Bronchial epithelial cell (primary cell): ENCODE measurements at regions not wholly inside any gene's neighbourhood (a gene's known extent, or its start where the extent isn't known, plus 50 kb on each side); places are given as distances from the start of the nearest gene placed in this dataset.
A peak's percentile ranks its signal among the peaks of the same experiment; 100 is the strongest.

Experiments used
- DNase-seq: peaks from one replicate; pipeline ENCODE4 v3.0.0-alpha.2; 2010; ENCODE audit warnings: low read depth
- FAIRE-seq: peaks from 2 replicates; lab custom pipeline; 2011; peaks lifted over from hg19 to GRCh38; lab: Jason Lieb, UNC
- H3K27me3 ChIP-seq: 2 replicates; pipeline ENCODE4 v1.5.1; 2011; ENCODE audit warnings: low read length; ENCODE audit not compliant: control insufficient read depth, insufficient read depth
- H3K36me3 ChIP-seq: 2 replicates; pipeline ENCODE4 v1.5.1; 2011; ENCODE audit warnings: low read length; ENCODE audit not compliant: control insufficient read depth, insufficient read depth
- H3K4me3 ChIP-seq: 2 replicates; pipeline ENCODE4 v1.5.1; 2011; ENCODE audit warnings: mild to moderate bottlenecking, low read depth, low read length, control low read depth
- TF ChIP-seq, protein P1 (sequence below): IDR thresholded peaks from 2 replicates; pipeline ENCODE4 v1.5.1; 2011; ENCODE audit warnings: mild to moderate bottlenecking, moderate library complexity, low read length, control low read depth, inconsistent platforms; ENCODE audit not compliant: insufficient read depth, severe bottlenecking

DNA sequence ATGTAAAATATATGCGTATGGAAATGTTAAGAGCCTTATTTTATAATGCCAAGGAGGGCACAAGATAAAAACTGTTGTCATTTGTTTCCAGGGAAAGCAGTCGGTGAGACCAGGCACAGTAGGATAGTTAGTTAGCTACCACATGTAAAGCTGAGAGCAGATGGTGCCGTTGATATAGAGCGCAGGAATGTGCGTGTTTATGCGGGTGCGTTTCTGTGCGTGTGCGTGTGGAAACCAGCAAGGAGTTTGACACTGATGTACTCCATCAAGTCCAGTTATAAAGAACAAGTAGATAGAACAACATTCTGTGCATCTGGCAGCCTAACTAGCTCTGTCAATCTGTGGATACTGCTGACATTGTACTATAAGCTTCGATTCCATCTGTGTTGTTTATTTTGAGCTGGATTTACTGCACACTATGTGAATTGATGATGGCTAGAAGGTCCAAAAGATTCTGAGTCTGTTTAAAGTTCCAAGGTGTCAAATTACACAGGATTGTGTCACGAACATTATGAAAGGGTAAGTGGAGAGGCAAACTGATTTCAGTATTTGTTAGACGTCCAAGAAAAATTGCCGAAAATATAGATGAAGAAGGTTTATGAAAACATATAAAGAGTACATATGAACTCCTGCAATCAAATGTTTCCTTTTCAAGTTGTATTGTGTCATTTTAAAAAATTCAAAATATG is 494.9 kb upstream of the MEF2C start:
- H3K27me3 ChIP-seq: no peaks in the 10 kb centered on the region
- no peak for FAIRE-seq
- TF ChIP-seq, protein P1, sequence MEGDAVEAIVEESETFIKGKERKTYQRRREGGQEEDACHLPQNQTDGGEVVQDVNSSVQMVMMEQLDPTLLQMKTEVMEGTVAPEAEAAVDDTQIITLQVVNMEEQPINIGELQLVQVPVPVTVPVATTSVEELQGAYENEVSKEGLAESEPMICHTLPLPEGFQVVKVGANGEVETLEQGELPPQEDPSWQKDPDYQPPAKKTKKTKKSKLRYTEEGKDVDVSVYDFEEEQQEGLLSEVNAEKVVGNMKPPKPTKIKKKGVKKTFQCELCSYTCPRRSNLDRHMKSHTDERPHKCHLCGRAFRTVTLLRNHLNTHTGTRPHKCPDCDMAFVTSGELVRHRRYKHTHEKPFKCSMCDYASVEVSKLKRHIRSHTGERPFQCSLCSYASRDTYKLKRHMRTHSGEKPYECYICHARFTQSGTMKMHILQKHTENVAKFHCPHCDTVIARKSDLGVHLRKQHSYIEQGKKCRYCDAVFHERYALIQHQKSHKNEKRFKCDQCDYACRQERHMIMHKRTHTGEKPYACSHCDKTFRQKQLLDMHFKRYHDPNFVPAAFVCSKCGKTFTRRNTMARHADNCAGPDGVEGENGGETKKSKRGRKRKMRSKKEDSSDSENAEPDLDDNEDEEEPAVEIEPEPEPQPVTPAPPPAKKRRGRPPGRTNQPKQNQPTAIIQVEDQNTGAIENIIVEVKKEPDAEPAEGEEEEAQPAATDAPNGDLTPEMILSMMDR: no peak
- no peaks in the 10 kb centered on the region for H3K36me3 ChIP-seq
- no peak overlapping the region for H3K4me3 ChIP-seq
- peak; percentile 19 for DNase-seq

GRCh38 chr5:89374818-89375521 is 492.0 kb upstream of the MEF2C start:
- no peak for FAIRE-seq
- no peak for DNase-seq
- Histone ChIP-seq H3K4me3 (no peak overlapping the region), H3K36me3 (no peaks in the 10 kb centered on the region), H3K27me3 (no peaks in the 10 kb centered on the region)
- TF ChIP-seq, protein P1: no peak

DNA sequence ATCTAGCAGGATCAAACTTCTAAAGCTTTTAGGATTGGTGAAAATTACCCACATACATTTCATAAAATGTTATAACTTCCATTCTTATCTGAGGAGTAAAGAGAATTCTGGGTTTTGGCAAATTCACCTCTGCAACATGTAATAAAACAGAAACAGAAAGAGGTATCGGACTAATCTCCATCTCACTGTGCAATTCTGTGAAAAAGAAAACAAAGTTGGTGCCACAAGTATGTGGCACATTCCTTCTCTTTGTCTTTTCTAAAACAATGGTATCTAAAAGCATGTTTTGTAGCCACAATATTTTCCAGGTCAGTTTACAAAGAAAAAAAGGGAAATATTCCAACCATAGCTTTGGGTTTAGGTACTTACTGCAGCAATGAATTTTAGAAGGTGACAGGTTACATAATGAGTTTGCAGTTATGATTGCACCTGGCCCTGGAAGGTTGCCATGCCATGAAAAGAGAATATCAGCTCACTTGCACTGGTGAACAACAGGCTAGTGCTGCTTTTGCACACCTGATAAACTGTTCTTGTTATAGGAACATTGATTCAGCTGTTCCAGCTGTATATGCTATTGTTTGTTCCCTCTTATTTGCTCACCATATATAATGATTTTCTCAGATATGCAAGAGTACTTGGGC is 491.3 kb upstream of the MEF2C start:
- DNase-seq: no peak
- Histone ChIP-seq H3K36me3 (no peaks in the 10 kb centered on the region), H3K4me3 (no peak overlapping the region), H3K27me3 (no peaks in the 10 kb centered on the region)
- TF ChIP-seq, protein P1: no peak
- no peak for FAIRE-seq

- FAIRE-seq: no peak
- TF ChIP-seq, protein P1: no peak
- Histone ChIP-seq H3K36me3 (no peaks in the 10 kb centered on the region), H3K27me3 (no peaks in the 10 kb centered on the region), H3K4me3 (no peak overlapping the region)
- DNase-seq: peak; percentile 18
Measured at GRCh38 chr5:89372176-89372575, 489.2 kb upstream of the MEF2C start.

DNA sequence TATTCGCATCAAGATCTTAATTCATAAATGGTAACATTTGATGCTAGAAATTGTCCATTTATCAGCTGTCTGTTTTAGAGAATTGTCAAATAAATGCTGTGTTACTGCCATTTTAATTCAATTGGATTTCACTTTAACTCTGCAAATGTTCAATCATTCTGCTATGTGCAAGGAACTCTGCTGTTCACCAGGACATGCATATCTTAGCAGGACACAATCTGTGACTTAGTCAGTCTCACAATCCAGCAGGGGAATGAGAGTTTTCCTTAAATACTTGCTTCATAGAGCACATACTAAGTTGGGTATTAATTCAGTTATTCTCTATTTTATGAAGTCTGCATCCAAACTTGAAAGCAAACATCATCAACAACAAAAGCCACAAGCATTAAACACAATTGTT is 488.7 kb upstream of the MEF2C start:
- Histone ChIP-seq H3K27me3 (no peaks in the 10 kb centered on the region), H3K36me3 (no peaks in the 10 kb centered on the region), H3K4me3 (no peak overlapping the region)
- TF ChIP-seq, protein P1: no peak
- no peak for FAIRE-seq
- DNase-seq: no peak
